Astrocyte (in vitro differentiated cells and primary cell): ENCODE measurements at regions not wholly inside any gene's neighbourhood (a gene's known extent, or its start where the extent isn't known, plus 50 kb on each side); places are given as distances from the start of the nearest gene placed in this dataset.

Experiments used
- DNase-seq: peaks from one replicate; pipeline ENCODE4 v3.0.0-alpha.2; 2010; ENCODE audit warnings: low read depth
- FAIRE-seq: peaks from 2 replicates; lab custom pipeline; 2011; peaks lifted over from hg19 to GRCh38; lab: Jason Lieb, UNC
- H2AFZ ChIP-seq: 2 replicates; pipeline ENCODE4 v1.6.0; 2012; ENCODE audit warnings: low read depth, low read length, inconsistent platforms
- H3K27ac ChIP-seq: 2 replicates; pipeline ENCODE4 v1.5.1; 2011; ENCODE audit warnings: low read depth, low read length, inconsistent platforms
- H3K27me3 ChIP-seq: 2 replicates; pipeline ENCODE4 v1.6.0; 2011; ENCODE audit warnings: low read length, inconsistent platforms; ENCODE audit not compliant: insufficient read depth
- H3K36me3 ChIP-seq: 2 replicates; pipeline ENCODE4 v1.5.1; 2011; ENCODE audit warnings: low read length, inconsistent platforms; ENCODE audit not compliant: insufficient read depth
- H3K4me1 ChIP-seq: 2 replicates; pipeline ENCODE4 v1.5.1; 2011; ENCODE audit warnings: low read length, inconsistent platforms; ENCODE audit not compliant: insufficient read depth
- H3K4me2 ChIP-seq: 2 replicates; pipeline ENCODE4 v1.6.0; 2012; ENCODE audit warnings: low read length, inconsistent platforms
- H3K4me3 ChIP-seq: 2 replicates; pipeline ENCODE4 v1.5.1; 2011; ENCODE audit warnings: low read depth, mild to moderate bottlenecking, low read length, inconsistent platforms; ENCODE audit not compliant: insufficient read depth
- H3K79me2 ChIP-seq: 2 replicates; pipeline ENCODE4 v1.6.0; 2012; ENCODE audit warnings: mild to moderate bottlenecking, low read length, inconsistent platforms; ENCODE audit not compliant: insufficient read depth
- H3K9ac ChIP-seq: 2 replicates; pipeline ENCODE4 v1.6.0; 2012; ENCODE audit warnings: mild to moderate bottlenecking, low read length, inconsistent platforms
- H3K9me3 ChIP-seq: 2 replicates; pipeline ENCODE4 v1.5.1; 2012; ENCODE audit warnings: low read depth, mild to moderate bottlenecking, low read length, inconsistent platforms; ENCODE audit not compliant: insufficient read depth
- H4K20me1 ChIP-seq: 2 replicates; pipeline ENCODE4 v1.6.0; 2012; ENCODE audit warnings: low read length, inconsistent platforms; ENCODE audit not compliant: insufficient read depth
- H3K27ac Mint-ChIP-seq: one replicate; pipeline ENCODE4 v1.8.0; 2021; ENCODE audit warnings: mild to moderate bottlenecking, mixed read lengths; ENCODE audit not compliant: unreplicated experiment
- H3K27me3 Mint-ChIP-seq: one replicate; pipeline ENCODE4 v1.8.0; 2021; ENCODE audit warnings: low read depth, mixed read lengths; ENCODE audit not compliant: unreplicated experiment
- H3K36me3 Mint-ChIP-seq: one replicate; pipeline ENCODE4 v1.8.0; 2021; ENCODE audit warnings: low read depth, mixed read lengths; ENCODE audit not compliant: unreplicated experiment
- H3K4me1 Mint-ChIP-seq: one replicate; pipeline ENCODE4 v1.8.0; 2021; ENCODE audit warnings: low read depth, mixed read lengths; ENCODE audit not compliant: unreplicated experiment
- H3K4me3 Mint-ChIP-seq: one replicate; pipeline ENCODE4 v1.8.0; 2021; ENCODE audit warnings: mild to moderate bottlenecking, moderate library complexity, mixed read lengths; ENCODE audit not compliant: unreplicated experiment
- H3K9me3 Mint-ChIP-seq: one replicate; pipeline ENCODE4 v1.8.0; 2021; ENCODE audit warnings: mild to moderate bottlenecking, mixed read lengths; ENCODE audit not compliant: unreplicated experiment
- CTCF ChIP-seq: IDR thresholded peaks from 2 replicates; pipeline ENCODE4 v1.5.1; 2011; ENCODE audit warnings: low read depth, mild to moderate bottlenecking, inconsistent platforms, low read length, moderate library complexity; ENCODE audit not compliant: insufficient read depth
- EZH2 ChIP-seq: IDR thresholded peaks from 2 replicates; pipeline ENCODE4 v1.6.1; 2012; ENCODE audit warnings: mild to moderate bottlenecking, low read length, inconsistent platforms; ENCODE audit not compliant: insufficient read depth

GRCh38 chr12:3379079-3379478 is 111.9 kb upstream of the PRMT8 start:
- H3K27me3 ChIP-seq = no peaks in the 10 kb centered on the region
- Mint-ChIP-seq H3K4me1 (no peaks in the 10 kb centered on the region), H3K9me3 (no peaks in the 10 kb centered on the region), H3K27ac (no peak overlapping the region), H3K36me3 (no peaks in the 10 kb centered on the region), H3K27me3 (peaks cover 19% of the 10 kb centered on the region), H3K4me3 (no peak overlapping the region)
- no peak for FAIRE-seq
- H3K27ac ChIP-seq = no peak overlapping the region
- no peaks in the 10 kb centered on the region for H3K79me2 ChIP-seq
- no peaks in the 10 kb centered on the region for H4K20me1 ChIP-seq
- no peaks in the 10 kb centered on the region for H3K4me1 ChIP-seq
- TF ChIP-seq CTCF (no peak), EZH2 (no peak)
- no peak overlapping the region for H3K4me2 ChIP-seq
- no peak for DNase-seq
- no peaks in the 10 kb centered on the region for H3K36me3 ChIP-seq
- H3K9ac ChIP-seq = no peak overlapping the region
- H2AFZ ChIP-seq = no peak overlapping the region
- H3K4me3 ChIP-seq = no peak overlapping the region
- H3K9me3 ChIP-seq = no peaks in the 10 kb centered on the region

- Mint-ChIP-seq H3K36me3 (no peaks in the 10 kb centered on the region), H3K9me3 (no peaks in the 10 kb centered on the region), H3K4me3 (no peak overlapping the region), H3K4me1 (no peaks in the 10 kb centered on the region), H3K27ac (peak overlapping the region; percentile 35), H3K27me3 (peaks cover 19% of the 10 kb centered on the region)
- no peak overlapping the region for H3K9ac ChIP-seq
- no peak overlapping the region for H3K4me2 ChIP-seq
- H3K36me3 ChIP-seq = no peaks in the 10 kb centered on the region
- FAIRE-seq (no peak), DNase-seq (no peak)
- H2AFZ ChIP-seq = no peak overlapping the region
- no peaks in the 10 kb centered on the region for H3K27me3 ChIP-seq
- no peaks in the 10 kb centered on the region for H3K9me3 ChIP-seq
- H3K4me3 ChIP-seq = no peak overlapping the region
- TF ChIP-seq CTCF = no peak
- TF ChIP-seq EZH2 = no peak
- no peaks in the 10 kb centered on the region for H3K79me2 ChIP-seq
- H4K20me1 ChIP-seq = no peaks in the 10 kb centered on the region
- H3K27ac ChIP-seq = no peak overlapping the region
- H3K4me1 ChIP-seq = no peaks in the 10 kb centered on the region
Measured at GRCh38 chr12:3380200-3381043, 110.6 kb upstream of the PRMT8 start.
